HFF-Myc (cell line): ENCODE measurements at regions not wholly inside any gene's neighbourhood (a gene's known extent, or its start where the extent isn't known, plus 50 kb on each side); places are given as distances from the start of the nearest gene placed in this dataset.

Experiments used
- DNase-seq: peaks from one replicate; pipeline ENCODE4 v3.0.0-alpha.2; 2011; ENCODE audit warnings: low read depth; ENCODE audit errors: extremely low read depth
- H3K4me3 ChIP-seq: replicated peaks from 2 replicates; pipeline ENCODE4 v1.5.1; 2011; ENCODE audit warnings: low read depth, mild to moderate bottlenecking, control low read depth, low read length
- TF ChIP-seq, protein P1 (sequence below): IDR thresholded peaks from 2 replicates; pipeline ENCODE4 v1.5.1; 2012; ENCODE audit warnings: mild to moderate bottlenecking, low read depth, low read length, control low read depth; ENCODE audit errors: missing control alignments

DNA sequence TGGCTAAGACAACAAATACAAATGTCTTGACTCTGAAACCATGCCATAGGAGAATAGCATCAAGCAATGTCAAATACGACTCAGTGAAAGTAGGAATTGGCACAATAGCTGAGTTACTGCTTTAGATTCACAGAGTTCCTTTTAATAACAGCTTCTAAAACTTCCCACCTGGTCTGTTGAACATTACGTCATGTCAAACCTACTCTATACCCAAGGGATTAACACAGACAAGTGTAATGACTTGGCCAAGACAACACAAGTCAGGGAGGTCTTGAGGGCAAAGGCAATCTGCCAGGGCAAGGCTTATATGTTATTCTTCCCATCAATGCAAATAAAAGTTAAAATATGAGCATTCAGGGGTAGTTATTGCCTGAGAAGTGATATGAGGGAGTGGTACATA is 265.1 kb upstream of the PRDM1 start:
- no peak overlapping the region for H3K4me3 ChIP-seq
- TF ChIP-seq, protein P1, sequence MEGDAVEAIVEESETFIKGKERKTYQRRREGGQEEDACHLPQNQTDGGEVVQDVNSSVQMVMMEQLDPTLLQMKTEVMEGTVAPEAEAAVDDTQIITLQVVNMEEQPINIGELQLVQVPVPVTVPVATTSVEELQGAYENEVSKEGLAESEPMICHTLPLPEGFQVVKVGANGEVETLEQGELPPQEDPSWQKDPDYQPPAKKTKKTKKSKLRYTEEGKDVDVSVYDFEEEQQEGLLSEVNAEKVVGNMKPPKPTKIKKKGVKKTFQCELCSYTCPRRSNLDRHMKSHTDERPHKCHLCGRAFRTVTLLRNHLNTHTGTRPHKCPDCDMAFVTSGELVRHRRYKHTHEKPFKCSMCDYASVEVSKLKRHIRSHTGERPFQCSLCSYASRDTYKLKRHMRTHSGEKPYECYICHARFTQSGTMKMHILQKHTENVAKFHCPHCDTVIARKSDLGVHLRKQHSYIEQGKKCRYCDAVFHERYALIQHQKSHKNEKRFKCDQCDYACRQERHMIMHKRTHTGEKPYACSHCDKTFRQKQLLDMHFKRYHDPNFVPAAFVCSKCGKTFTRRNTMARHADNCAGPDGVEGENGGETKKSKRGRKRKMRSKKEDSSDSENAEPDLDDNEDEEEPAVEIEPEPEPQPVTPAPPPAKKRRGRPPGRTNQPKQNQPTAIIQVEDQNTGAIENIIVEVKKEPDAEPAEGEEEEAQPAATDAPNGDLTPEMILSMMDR, result no peak
- DNase-seq, result no peak

DNA sequence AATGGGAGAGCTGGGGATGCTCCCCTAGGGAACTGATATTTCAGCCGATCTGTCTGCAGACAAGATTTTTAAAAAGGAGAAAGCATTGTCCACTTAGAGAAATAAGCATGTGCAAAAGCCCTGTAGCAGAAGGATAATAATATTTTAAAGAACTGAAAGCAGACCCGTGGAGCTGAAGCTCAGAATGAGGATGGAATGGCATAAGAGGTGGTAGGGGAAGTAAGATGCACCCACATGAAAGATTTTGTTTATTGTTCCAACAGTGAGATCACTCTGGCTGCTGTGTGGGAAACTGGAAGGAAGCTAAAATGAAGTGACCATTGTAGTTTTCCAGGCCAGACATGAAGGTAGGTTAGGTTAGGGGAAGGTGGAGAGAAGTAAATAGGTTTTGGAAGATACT is 266.4 kb upstream of the PRDM1 start:
- DNase-seq, result no peak
- H3K4me3 ChIP-seq, result no peak overlapping the region

DNA sequence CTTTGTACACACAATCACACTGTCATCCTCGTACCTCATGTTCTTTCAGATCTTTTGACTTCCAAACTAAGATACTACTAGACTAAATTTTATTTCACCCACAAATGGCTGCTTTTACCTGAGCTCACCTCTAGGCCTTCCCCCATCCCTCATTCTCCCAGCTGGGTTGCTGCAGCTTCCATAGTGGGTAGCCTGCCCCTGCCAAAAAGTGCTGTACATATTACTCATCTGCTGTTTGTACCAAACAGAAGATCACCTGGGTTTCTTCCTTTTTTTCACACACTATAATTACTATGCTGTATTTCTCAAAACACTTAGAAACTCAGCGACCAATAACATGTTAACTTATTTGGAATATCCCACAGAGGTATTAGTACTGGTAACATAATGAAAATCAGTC is 267.6 kb upstream of the PRDM1 start:
- DNase-seq, result no peak
- TF ChIP-seq, protein P1, result no peak
- no peak overlapping the region for H3K4me3 ChIP-seq

More for the DNA sequence above, 266.4 kb upstream of the PRDM1 start:
- TF ChIP-seq, protein P1, result no peak

DNA sequence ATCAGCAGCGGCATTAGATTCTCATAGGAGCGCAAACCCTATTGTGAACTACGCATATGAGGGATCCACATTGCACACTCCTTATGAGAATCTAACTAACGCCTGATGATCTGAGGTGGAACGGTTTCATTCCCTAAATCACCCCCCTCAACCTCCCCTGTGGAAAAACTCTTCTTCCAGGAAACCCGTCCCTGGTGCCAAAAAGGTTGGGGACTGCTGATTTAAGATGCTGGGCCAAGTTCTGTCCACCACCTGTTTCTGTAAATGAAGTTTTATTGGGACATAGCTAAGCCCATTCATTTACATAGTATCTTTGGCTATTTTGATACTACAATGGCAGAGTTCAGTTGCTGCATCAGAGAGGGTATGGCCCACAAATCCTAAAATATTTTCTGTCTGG is 268.2 kb upstream of the PRDM1 start:
- TF ChIP-seq, protein P1, result no peak
- DNase-seq, result no peak
- no peak overlapping the region for H3K4me3 ChIP-seq

DNA sequence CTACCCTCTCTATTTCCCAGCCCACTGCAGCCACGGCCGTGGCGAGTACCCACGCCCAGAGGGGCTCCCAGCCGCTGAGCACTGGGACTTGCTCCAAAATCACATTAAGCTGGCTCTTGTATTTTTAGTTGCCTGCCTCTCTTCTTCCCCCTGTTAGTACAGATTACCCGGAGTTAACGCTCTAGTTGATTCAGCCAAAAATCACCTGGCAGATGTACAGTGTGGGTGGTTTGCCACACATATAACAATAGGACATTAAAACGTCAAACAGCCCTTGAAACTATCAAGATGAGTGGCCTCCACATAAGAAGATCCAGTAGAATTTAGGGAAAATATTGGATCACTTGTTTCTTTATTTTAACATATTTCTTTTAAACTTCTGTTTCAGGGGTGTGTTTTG is 268.8 kb upstream of the PRDM1 start:
- no peak overlapping the region for H3K4me3 ChIP-seq
- no peak for DNase-seq
- TF ChIP-seq, protein P1, result no peak

DNA sequence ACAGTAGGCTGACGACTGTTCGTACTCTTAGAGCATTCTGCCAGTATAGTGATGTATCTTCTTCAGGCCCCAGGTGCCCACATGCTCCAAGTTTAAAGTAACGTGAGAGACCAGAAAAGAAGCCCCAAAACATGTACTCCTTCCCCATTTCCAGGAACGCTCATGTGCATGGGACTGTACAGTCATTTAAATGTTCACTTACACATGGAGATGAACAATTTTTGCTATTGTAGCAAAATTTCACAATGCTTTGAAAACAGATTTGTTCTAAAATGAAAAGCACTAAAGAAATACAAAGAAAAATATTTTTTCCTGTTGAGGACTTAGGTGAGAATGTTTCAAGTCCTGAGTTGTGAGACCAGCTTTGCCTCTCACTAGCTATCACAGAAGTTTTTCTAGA is 269.3 kb upstream of the PRDM1 start:
- H3K4me3 ChIP-seq, result no peak overlapping the region
- TF ChIP-seq, protein P1, result no peak
- DNase-seq, result no peak
